GM23248 (cell line): ENCODE measurements at regions not wholly inside any gene's neighbourhood (a gene's known extent, or its start where the extent isn't known, plus 50 kb on each side); places are given as distances from the start of the nearest gene placed in this dataset.
A peak's percentile ranks its signal among the peaks of the same experiment; 100 is the strongest.
"Not testable (repeated sequence)": the region's sequence is repeated elsewhere in the genome, so short reads cannot be mapped to it uniquely, and the experiment has no call there.

Source experiments
- DNase-seq: peaks from one replicate; pipeline ENCODE4 v3.0.0-alpha.2; 2015
- H2AFZ ChIP-seq: fragments of 200-600 bp; sonication (generic); 2 replicates; pipeline ENCODE4 v1.6.1; 2016; ENCODE audit warnings: antibody characterized with exemption
- H3F3A ChIP-seq: fragments of 200-600 bp; sonication (generic); 2 replicates; pipeline ENCODE4 v1.6.1; 2016; ENCODE audit warnings: mild to moderate bottlenecking, antibody characterized with exemption, mixed run types; ENCODE audit not compliant: insufficient read depth
- H3K27ac ChIP-seq: fragments of 200-600 bp; sonication (generic); 2 replicates; pipeline ENCODE4 v1.5.1; 2016; ENCODE audit warnings: mild to moderate bottlenecking
- H3K27me3 ChIP-seq: fragments of 200-600 bp; sonication (generic); replicated peaks from 2 replicates; pipeline ENCODE4 v1.6.1; 2016; ENCODE audit warnings: mild to moderate bottlenecking; ENCODE audit not compliant: insufficient read depth
- H3K36me3 ChIP-seq: fragments of 200-600 bp; sonication (generic); 2 replicates; pipeline ENCODE4 v1.6.1; 2016; ENCODE audit warnings: low read depth, mild to moderate bottlenecking
- H3K4me1 ChIP-seq: fragments of 200-600 bp; sonication (generic); 2 replicates; pipeline ENCODE4 v1.6.1; 2016; ENCODE audit warnings: mild to moderate bottlenecking; ENCODE audit not compliant: insufficient read depth
- H3K4me2 ChIP-seq: fragments of 200-600 bp; sonication (generic); one replicate; pipeline ENCODE4 v1.6.1; 2016; ENCODE audit warnings: mild to moderate bottlenecking; ENCODE audit not compliant: unreplicated experiment
- H3K4me3 ChIP-seq: fragments of 200-600 bp; sonication (generic); 2 replicates; pipeline ENCODE4 v1.5.1; 2016; ENCODE audit warnings: mild to moderate bottlenecking
- H3K79me2 ChIP-seq: fragments of 200-600 bp; sonication (generic); 2 replicates; pipeline ENCODE4 v1.6.1; 2016; ENCODE audit warnings: mild to moderate bottlenecking; ENCODE audit not compliant: insufficient read depth
- H3K9ac ChIP-seq: fragments of 200-600 bp; sonication (generic); 2 replicates; pipeline ENCODE4 v1.6.1; 2016; ENCODE audit warnings: mild to moderate bottlenecking
- H3K9me2 ChIP-seq: fragments of 200-600 bp; sonication (generic); 2 replicates; pipeline ENCODE4 v1.6.1; 2016; ENCODE audit warnings: mixed run types, mild to moderate bottlenecking, moderate library complexity; ENCODE audit not compliant: insufficient read depth
- H3K9me3 ChIP-seq: fragments of 200-600 bp; sonication (generic); one replicate; pipeline ENCODE4 v1.6.1; 2017; ENCODE audit warnings: low read depth
- H4K20me1 ChIP-seq: fragments of 200-600 bp; sonication (generic); 2 replicates; pipeline ENCODE4 v1.6.0; 2016; ENCODE audit not compliant: insufficient read depth
- EZH2 ChIP-seq: fragments of 200-600 bp; sonication (generic); IDR thresholded peaks from 2 replicates; pipeline ENCODE4 v1.6.1; 2018; ENCODE audit warnings: antibody characterized with exemption, mild to moderate bottlenecking; ENCODE audit not compliant: insufficient read depth, poor library complexity, severe bottlenecking
- EZH2phosphoT487 ChIP-seq: fragments of 200-600 bp; sonication (generic); IDR thresholded peaks from 2 replicates; pipeline ENCODE4 v1.6.1; 2018; ENCODE audit warnings: antibody characterized with exemption, moderate library complexity, mild to moderate bottlenecking, low read depth; ENCODE audit not compliant: insufficient read depth
- WGBS, 2 experiments: methylation state at CpG; one replicate each; pipeline ENCODE4 v1.1.6; 2015 to 2017; ENCODE audit warnings: low lambda C conversion rate in 2 of 2, low coverage in 1 of 2; ENCODE audit errors: missing lambda C conversion rate in 2 of 2; 5-methylcytosine and 5-hydroxymethylcytosine counted together
- in situ Hi-C: fragments of 300-500 bp; cut with MboI; formaldehyde crosslinking; loops from 2 replicates; pipeline ENCODE4 v1.15.0; 2020

DNA sequence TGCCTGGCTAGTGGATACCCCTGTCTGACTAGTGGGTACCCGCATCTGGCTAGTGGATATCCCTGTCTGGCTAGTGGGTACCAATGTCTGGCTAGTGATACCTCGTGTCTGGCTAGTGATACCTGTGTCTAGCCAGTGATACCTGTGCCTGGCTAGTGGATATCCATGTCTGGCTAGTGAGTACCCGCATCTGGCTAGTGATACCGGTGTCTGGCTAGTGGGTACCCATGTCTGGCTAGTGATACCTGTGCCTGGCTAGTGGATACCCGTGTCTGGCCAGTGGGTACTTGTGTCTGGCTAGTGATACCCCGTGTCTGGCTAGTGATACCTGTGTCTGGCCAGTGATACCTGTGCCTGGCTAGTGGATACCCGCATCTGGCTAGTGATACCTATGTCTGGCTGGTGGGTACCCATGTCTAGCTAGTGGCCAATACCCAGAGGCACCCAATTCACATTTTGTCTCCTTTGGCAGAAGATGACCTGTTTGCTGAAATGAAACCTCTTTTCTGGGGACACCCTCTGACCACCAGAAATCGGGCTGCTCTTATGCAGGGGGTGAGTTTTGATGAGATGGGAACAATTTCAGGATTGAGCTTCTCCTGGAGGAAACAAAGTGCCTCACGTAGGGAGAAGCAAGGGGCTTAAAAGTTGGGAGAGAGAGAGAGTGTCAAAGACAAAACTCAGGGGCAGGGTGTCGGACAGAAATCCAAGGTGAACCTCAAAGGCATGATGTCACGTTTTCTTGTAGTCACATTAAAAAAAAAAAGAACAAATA is 63.4 kb downstream of the SMIM38 start:
- DNase-seq: no peak
- WGBS, 2 experiments: 81 to 88% methylated on average over 11 of the region's 11 CpGs
- TF ChIP-seq EZH2phosphoT487 (no peak), EZH2 (no peak)
- H3K9ac ChIP-seq: no peak overlapping the region
- H3K27me3 ChIP-seq: peaks cover 17% of the 10 kb centered on the region
- no peak overlapping the region for H3K27ac ChIP-seq
- no peaks in the 10 kb centered on the region for H4K20me1 ChIP-seq
- in situ Hi-C loops: no loop called here
- H3K9me2 ChIP-seq: no peaks in the 10 kb centered on the region
- peaks cover 9% of the 10 kb centered on the region for H3F3A ChIP-seq
- H3K4me3 ChIP-seq: no peak overlapping the region
- no peak overlapping the region for H2AFZ ChIP-seq
- H3K4me1 ChIP-seq: peaks cover 9% of the 10 kb centered on the region
- H3K9me3 ChIP-seq: no peaks in the 10 kb centered on the region
- no peaks in the 10 kb centered on the region for H3K79me2 ChIP-seq
- no peak overlapping the region for H3K4me2 ChIP-seq
- no peaks in the 10 kb centered on the region for H3K36me3 ChIP-seq

DNA sequence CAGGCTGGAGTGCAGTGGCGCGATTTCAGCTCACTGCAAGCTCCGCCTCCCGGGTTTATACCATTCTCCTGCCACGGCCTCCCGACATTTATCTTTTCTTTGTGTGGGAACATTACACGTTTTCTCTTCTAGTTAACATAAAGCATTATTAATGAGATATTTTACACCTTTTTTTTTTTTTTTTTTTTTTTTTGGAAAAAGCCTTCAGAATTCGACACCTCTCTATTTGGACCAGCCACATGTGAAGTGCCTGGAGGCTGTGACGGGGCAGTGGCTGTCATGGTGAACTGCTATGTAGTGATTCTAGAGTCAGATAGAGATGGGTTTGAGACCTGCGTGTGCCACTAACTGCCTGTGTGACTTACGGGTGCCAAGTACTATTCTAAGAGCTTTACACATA is 64.3 kb downstream of the SMIM38 start:
- Histone ChIP-seq H3K79me2 (no peaks in the 10 kb centered on the region), H3K9ac (no peak overlapping the region), H3K27ac (no peak overlapping the region), H4K20me1 (no peaks in the 10 kb centered on the region), H2AFZ (no peak overlapping the region), H3K4me3 (no peak overlapping the region), H3K9me3 (no peaks in the 10 kb centered on the region), H3K4me1 (peaks cover 9% of the 10 kb centered on the region), H3F3A (peaks cover 9% of the 10 kb centered on the region), H3K27me3 (peaks cover 25% of the 10 kb centered on the region), H3K4me2 (no peak overlapping the region), H3K36me3 (no peaks in the 10 kb centered on the region), H3K9me2 (no peaks in the 10 kb centered on the region)
- no peak for TF ChIP-seq EZH2phosphoT487
- DNase-seq: no peak
- in situ Hi-C loops: no loop called here
- 80% methylated on average over 11 of the region's 11 CpGs for WGBS, 2 experiments

DNA sequence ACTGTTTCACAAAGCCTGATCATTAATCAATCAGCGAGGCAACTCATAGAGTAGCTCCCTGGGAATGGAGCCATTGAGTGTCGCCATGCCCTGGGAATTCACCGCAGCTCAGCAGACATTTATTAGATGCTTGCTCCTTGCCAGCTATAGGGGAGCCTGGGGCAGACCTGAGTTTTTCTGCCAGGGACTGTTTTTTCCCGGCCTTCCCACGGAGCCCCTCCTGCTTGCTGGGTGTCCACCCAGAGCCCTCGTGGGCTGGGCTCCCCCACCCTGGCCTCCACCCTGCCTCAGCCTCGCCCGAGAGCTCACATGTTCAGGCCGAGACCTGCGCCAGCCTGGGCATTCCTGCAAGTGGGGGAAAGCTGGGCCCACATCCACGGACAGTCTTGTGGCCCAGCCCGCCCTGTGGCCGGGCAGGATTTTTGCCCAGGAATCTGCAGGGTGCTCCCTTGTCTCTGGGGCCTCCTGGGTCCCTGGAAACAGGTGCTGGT is 64.9 kb downstream of the SMIM38 start:
- no peaks in the 10 kb centered on the region for H3K9me2 ChIP-seq
- no peak overlapping the region for H2AFZ ChIP-seq
- no peaks in the 10 kb centered on the region for H4K20me1 ChIP-seq
- H3F3A ChIP-seq: peaks cover 7% of the 10 kb centered on the region
- DNase-seq: peak; percentile 67
- TF ChIP-seq EZH2: no peak
- no peak for TF ChIP-seq EZH2phosphoT487
- no peaks in the 10 kb centered on the region for H3K9me3 ChIP-seq
- H3K79me2 ChIP-seq: no peaks in the 10 kb centered on the region
- 7 to 10% methylated on average over 11 to 13 of the region's 13 CpGs for WGBS, 2 experiments
- peaks cover 8% of the 10 kb centered on the region for H3K4me1 ChIP-seq
- no peaks in the 10 kb centered on the region for H3K36me3 ChIP-seq
- H3K27ac ChIP-seq: no peak overlapping the region
- H3K9ac ChIP-seq: no peak overlapping the region
- H3K27me3 ChIP-seq: peaks cover 31% of the 10 kb centered on the region
- no peak overlapping the region for H3K4me3 ChIP-seq
- in situ Hi-C loops: no loop called here
- H3K4me2 ChIP-seq: no peak overlapping the region

DNA sequence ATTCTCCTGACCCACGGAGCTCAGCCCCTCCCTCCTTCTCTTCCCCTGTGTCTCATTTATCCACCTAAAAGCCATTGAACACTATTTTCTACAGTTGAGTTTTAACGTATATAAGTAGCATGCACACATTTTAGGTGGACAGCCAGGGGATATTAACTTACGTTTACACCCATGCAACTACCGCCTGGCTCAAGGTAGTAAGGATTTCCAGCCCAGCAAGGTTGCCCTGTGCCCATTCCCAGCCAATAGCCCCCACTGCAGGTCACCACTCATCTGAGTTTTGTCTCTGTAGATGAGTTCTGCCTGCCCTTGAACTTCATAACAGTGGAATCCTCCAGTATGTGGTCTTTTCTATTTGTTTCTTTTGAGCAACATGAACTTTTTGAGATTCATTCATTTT is 65.4 kb downstream of the SMIM38 start:
- Histone ChIP-seq H3K9ac (no peak overlapping the region), H4K20me1 (no peaks in the 10 kb centered on the region), H3K4me1 (peaks cover 3% of the 10 kb centered on the region), H3K4me2 (no peak overlapping the region), H3K79me2 (no peaks in the 10 kb centered on the region), H3K36me3 (no peaks in the 10 kb centered on the region), H3K27ac (no peak overlapping the region), H3F3A (peaks cover 2% of the 10 kb centered on the region), H3K27me3 (peaks cover 34% of the 10 kb centered on the region), H3K4me3 (no peak overlapping the region), H3K9me3 (no peaks in the 10 kb centered on the region), H3K9me2 (no peaks in the 10 kb centered on the region), H2AFZ (no peak overlapping the region)
- in situ Hi-C loops: no loop called here
- WGBS, 2 experiments: 49 to 51% methylated on average over 4 of the region's 4 CpGs
- no peak for TF ChIP-seq EZH2
- TF ChIP-seq EZH2phosphoT487: no peak
- no peak for DNase-seq

DNA sequence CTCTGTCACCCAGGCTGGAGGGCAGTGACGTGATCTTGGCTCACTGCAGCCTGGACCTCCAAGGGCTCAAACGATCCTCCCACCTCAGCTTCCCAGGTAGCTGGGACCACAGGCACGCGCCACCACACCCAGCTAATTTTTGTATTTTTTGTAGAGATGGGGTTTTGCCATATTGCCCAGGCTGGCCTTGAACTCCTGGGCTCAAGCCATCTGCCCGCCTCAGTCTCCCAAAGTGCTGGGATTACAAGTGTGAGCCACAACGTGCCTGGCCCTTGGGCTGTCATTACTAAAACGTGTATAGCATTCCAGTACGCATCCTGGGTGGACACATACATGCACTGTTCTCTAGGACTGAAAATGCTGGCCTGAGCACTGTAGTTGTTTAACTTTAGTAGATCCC is 65.9 kb downstream of the SMIM38 start:
- H3K36me3 ChIP-seq, H3K4me3 ChIP-seq, H3K9me3 ChIP-seq, H3K79me2 ChIP-seq, in situ Hi-C loops, H4K20me1 ChIP-seq, DNase-seq, H3K4me1 ChIP-seq, H3K9ac ChIP-seq, H3F3A ChIP-seq, H3K27ac ChIP-seq, H2AFZ ChIP-seq, H3K9me2 ChIP-seq, H3K4me2 ChIP-seq: not testable (repeated sequence)
- WGBS, 2 experiments: 69 to 71% methylated on average over 8 of the region's 8 CpGs
- H3K27me3 ChIP-seq: peaks cover 35% of the 10 kb centered on the region
